KMS-11 (cell line): ENCODE measurements at regions not wholly inside any gene's neighbourhood (a gene's known extent, or its start where the extent isn't known, plus 50 kb on each side); places are given as distances from the start of the nearest gene placed in this dataset.
"Not testable (repeated sequence)": the region's sequence is repeated elsewhere in the genome, so short reads cannot be mapped to it uniquely, and the experiment has no call there.

Experiments used
- H2AFZ ChIP-seq: fragments of 200-600 bp; sonication (generic); 2 replicates; pipeline ENCODE4 v1.6.1; 2016; ENCODE audit warnings: antibody characterized with exemption, mixed run types, low read depth
- H3K27ac ChIP-seq: fragments of 200-600 bp; sonication (generic); 2 replicates; pipeline ENCODE4 v1.6.1; 2016; ENCODE audit warnings: mild to moderate bottlenecking, mixed run types
- H3K27me3 ChIP-seq: fragments of 200-600 bp; sonication (generic); 2 replicates; pipeline ENCODE4 v1.6.1; 2017; ENCODE audit warnings: mild to moderate bottlenecking, low read depth, mixed run types, moderate library complexity; ENCODE audit not compliant: insufficient read depth
- H3K36me3 ChIP-seq: fragments of 200-600 bp; sonication (generic); 2 replicates; pipeline ENCODE4 v1.6.1; 2017; ENCODE audit warnings: mild to moderate bottlenecking, mixed run types; ENCODE audit not compliant: insufficient read depth
- H3K4me1 ChIP-seq: fragments of 200-600 bp; sonication (generic); 2 replicates; pipeline ENCODE4 v1.6.1; 2016; ENCODE audit warnings: mild to moderate bottlenecking, low read depth, mixed run types; ENCODE audit not compliant: poor library complexity, severe bottlenecking
- H3K4me2 ChIP-seq: fragments of 200-600 bp; sonication (generic); 2 replicates; pipeline ENCODE4 v1.7.0; 2016; ENCODE audit warnings: mild to moderate bottlenecking, mixed run types
- H3K4me3 ChIP-seq: fragments of 200-600 bp; sonication (generic); IDR thresholded peaks from 2 replicates; pipeline ENCODE4 v1.6.1; 2017; ENCODE audit warnings: low read depth, low read length, mixed read lengths; ENCODE audit not compliant: insufficient read depth
- H3K79me2 ChIP-seq: fragments of 200-600 bp; sonication (generic); 2 replicates; pipeline ENCODE4 v1.6.1; 2016; ENCODE audit warnings: low read depth, mixed run types; ENCODE audit not compliant: insufficient read depth
- H3K9ac ChIP-seq: fragments of 200-600 bp; sonication (generic); 2 replicates; pipeline ENCODE4 v1.6.1; 2016; ENCODE audit warnings: mild to moderate bottlenecking, mixed run types
- H4K20me1 ChIP-seq: fragments of 200-600 bp; sonication (generic); 2 replicates; pipeline ENCODE4 v1.6.1; 2016; ENCODE audit warnings: mild to moderate bottlenecking, mixed run types; ENCODE audit not compliant: insufficient read depth
- TF ChIP-seq, protein P1 (sequence below): fragments of 200-600 bp; sonication (generic); conservative IDR thresholded peaks from 2 replicates; pipeline ENCODE4 v1.6.1; 2017; ENCODE audit warnings: low read depth, mild to moderate bottlenecking, antibody characterized with exemption, low read length, moderate library complexity, mixed read lengths

DNA sequence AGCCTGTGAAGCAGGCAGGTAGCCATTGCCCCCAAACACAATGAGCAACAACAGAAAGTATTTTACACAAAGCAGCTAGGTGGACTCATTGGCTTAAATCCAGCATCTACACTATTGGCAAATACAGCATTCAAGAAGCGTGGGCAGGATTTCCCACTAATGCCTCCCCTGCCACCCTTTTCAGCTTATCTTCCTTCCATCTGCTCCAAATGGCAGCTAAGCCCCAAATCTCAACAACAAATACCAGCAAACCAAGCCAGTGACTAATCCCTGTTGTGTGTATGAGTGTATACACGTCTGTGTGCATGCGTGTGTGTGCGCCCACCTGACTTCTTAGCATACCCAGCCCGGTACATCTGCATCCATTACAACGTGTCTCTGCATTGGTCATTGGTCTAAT, 151.2 kb upstream of the WWC1 start:
- no peaks in the 10 kb centered on the region for H4K20me1 ChIP-seq
- no peaks in the 10 kb centered on the region for H3K36me3 ChIP-seq
- H3K4me3 ChIP-seq: no peak overlapping the region
- H3K79me2 ChIP-seq: no peaks in the 10 kb centered on the region
- no peak overlapping the region for H3K9ac ChIP-seq
- peaks cover 33% of the 10 kb centered on the region for H3K4me1 ChIP-seq
- no peak overlapping the region for H2AFZ ChIP-seq
- TF ChIP-seq, protein P1, sequence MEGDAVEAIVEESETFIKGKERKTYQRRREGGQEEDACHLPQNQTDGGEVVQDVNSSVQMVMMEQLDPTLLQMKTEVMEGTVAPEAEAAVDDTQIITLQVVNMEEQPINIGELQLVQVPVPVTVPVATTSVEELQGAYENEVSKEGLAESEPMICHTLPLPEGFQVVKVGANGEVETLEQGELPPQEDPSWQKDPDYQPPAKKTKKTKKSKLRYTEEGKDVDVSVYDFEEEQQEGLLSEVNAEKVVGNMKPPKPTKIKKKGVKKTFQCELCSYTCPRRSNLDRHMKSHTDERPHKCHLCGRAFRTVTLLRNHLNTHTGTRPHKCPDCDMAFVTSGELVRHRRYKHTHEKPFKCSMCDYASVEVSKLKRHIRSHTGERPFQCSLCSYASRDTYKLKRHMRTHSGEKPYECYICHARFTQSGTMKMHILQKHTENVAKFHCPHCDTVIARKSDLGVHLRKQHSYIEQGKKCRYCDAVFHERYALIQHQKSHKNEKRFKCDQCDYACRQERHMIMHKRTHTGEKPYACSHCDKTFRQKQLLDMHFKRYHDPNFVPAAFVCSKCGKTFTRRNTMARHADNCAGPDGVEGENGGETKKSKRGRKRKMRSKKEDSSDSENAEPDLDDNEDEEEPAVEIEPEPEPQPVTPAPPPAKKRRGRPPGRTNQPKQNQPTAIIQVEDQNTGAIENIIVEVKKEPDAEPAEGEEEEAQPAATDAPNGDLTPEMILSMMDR: no peak
- H3K27me3 ChIP-seq: no peaks in the 10 kb centered on the region
- H3K27ac ChIP-seq: no peak overlapping the region
- no peak overlapping the region for H3K4me2 ChIP-seq

GRCh38 chr5:168142402-168142801, 149.0 kb upstream of the WWC1 start:
- TF ChIP-seq, protein P1: no peak
- no peak overlapping the region for H2AFZ ChIP-seq
- H3K4me2 ChIP-seq: no peak overlapping the region
- no peak overlapping the region for H3K27ac ChIP-seq
- H3K4me1 ChIP-seq: peaks cover 12% of the 10 kb centered on the region
- H3K4me3 ChIP-seq: no peak overlapping the region
- no peaks in the 10 kb centered on the region for H3K36me3 ChIP-seq
- H3K9ac ChIP-seq: no peak overlapping the region
- H4K20me1 ChIP-seq: no peaks in the 10 kb centered on the region
- H3K79me2 ChIP-seq: no peaks in the 10 kb centered on the region
- H3K27me3 ChIP-seq: no peaks in the 10 kb centered on the region

GRCh38 chr5:168143521-168143920, 147.9 kb upstream of the WWC1 start:
- not testable (repeated sequence) for H4K20me1 ChIP-seq, H3K4me3 ChIP-seq, H3K27me3 ChIP-seq, H3K79me2 ChIP-seq, H3K4me1 ChIP-seq, H3K9ac ChIP-seq, H3K36me3 ChIP-seq, H2AFZ ChIP-seq, H3K4me2 ChIP-seq, H3K27ac ChIP-seq

- TF ChIP-seq, protein P1: no peak
- no peaks in the 10 kb centered on the region for H3K36me3 ChIP-seq
- no peaks in the 10 kb centered on the region for H3K79me2 ChIP-seq
- no peak overlapping the region for H3K4me3 ChIP-seq
- H2AFZ ChIP-seq: no peak overlapping the region
- H3K4me2 ChIP-seq: no peak overlapping the region
- no peaks in the 10 kb centered on the region for H3K27me3 ChIP-seq
- H4K20me1 ChIP-seq: no peaks in the 10 kb centered on the region
- peaks cover 4% of the 10 kb centered on the region for H3K4me1 ChIP-seq
- H3K27ac ChIP-seq: no peak overlapping the region
- no peak overlapping the region for H3K9ac ChIP-seq
These were observed 144.3 kb upstream of the WWC1 start for GRCh38 chr5:168147106-168147505.

DNA sequence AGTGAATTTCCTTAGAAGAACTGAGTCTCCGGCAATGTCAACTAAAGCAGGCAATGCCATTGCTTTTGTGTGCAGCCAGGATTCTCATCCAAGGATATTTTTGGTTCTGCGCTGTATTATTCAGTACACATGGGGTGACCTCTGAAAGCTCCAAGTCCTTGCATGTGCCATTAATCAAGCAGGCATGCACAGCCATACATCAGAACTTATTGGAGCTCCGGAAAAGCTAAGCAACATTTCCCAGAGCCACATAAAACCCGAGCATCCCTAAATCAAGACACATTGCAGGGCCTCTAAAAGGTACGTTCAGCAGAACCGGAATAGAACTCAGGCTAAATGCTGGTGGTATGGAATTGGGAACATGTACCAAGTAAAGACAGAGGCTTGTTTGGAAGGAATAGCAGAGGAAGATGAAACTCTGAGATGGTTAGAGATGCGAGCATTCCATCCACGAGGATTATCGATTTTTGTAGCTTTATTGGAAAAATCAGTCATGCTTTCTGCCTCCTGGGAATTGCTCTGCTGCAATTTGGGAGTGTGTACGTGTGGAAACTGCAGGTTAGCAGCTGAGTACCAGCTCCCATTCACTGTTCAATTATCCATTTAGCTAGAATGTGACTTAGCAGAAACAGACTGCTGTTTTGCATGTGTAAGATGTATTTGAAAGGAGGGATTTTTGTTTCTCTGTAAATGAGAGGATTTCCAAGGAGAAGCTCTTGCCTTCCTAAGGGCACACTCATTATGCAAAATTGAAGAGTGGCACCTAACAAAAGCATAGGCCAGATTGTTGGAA, 143.7 kb upstream of the WWC1 start:
- Histone ChIP-seq H3K4me3 (no peak overlapping the region), H3K79me2 (no peaks in the 10 kb centered on the region), H3K4me2 (no peak overlapping the region), H3K27ac (no peak overlapping the region), H2AFZ (no peak overlapping the region), H3K36me3 (no peaks in the 10 kb centered on the region), H4K20me1 (no peaks in the 10 kb centered on the region), H3K9ac (no peak overlapping the region), H3K4me1 (peaks cover 11% of the 10 kb centered on the region), H3K27me3 (no peaks in the 10 kb centered on the region)
- TF ChIP-seq, protein P1: no peak
